ENCODE measurements at regions not wholly inside any gene's neighbourhood (a gene's known extent, or its start where the extent isn't known, plus 50 kb on each side); places are given as distances from the start of the nearest gene placed in this dataset.

DNA sequence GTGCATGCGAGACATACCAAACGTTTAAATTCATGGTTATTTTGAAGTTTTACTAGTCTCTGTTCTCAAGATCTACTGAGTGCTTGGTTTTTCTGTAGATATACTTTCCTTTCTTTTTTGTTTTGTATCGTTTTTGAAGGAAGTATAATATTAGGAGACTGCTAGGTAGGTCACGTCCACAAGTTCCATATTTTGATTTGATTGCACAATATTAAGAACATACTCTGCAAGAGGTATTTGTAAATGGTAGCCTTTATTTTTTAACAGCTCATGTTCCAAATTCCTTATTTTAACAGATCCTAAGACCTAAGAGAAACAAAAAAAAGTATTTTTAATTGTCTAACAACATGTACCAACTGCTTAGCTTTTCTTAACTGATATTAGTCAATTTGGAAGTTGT, 156.7 kb downstream of the SERPINI1 start:
- Mint-ChIP-seq H3K4me3 (ENCODE audit: unreplicated experiment) (no peak overlapping the region), H3K36me3 (ENCODE audit: unreplicated experiment) (no peaks in the 10 kb centered on the region), H3K4me1 (ENCODE audit: low read depth, unreplicated experiment) (no peaks in the 10 kb centered on the region), H3K27me3 (ENCODE audit: unreplicated experiment) (no peaks in the 10 kb centered on the region), H3K9me3 (ENCODE audit: unreplicated experiment) (peaks cover 3% of the 10 kb centered on the region), H3K27ac (ENCODE audit: unreplicated experiment) (no peak overlapping the region)
- TF ChIP-seq, protein P1, sequence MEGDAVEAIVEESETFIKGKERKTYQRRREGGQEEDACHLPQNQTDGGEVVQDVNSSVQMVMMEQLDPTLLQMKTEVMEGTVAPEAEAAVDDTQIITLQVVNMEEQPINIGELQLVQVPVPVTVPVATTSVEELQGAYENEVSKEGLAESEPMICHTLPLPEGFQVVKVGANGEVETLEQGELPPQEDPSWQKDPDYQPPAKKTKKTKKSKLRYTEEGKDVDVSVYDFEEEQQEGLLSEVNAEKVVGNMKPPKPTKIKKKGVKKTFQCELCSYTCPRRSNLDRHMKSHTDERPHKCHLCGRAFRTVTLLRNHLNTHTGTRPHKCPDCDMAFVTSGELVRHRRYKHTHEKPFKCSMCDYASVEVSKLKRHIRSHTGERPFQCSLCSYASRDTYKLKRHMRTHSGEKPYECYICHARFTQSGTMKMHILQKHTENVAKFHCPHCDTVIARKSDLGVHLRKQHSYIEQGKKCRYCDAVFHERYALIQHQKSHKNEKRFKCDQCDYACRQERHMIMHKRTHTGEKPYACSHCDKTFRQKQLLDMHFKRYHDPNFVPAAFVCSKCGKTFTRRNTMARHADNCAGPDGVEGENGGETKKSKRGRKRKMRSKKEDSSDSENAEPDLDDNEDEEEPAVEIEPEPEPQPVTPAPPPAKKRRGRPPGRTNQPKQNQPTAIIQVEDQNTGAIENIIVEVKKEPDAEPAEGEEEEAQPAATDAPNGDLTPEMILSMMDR (IDR thresholded peaks at IDR 0.05; ENCODE audit: partially characterized antibody, unreplicated experiment): no peak
- DNase-seq: no peak

DNA sequence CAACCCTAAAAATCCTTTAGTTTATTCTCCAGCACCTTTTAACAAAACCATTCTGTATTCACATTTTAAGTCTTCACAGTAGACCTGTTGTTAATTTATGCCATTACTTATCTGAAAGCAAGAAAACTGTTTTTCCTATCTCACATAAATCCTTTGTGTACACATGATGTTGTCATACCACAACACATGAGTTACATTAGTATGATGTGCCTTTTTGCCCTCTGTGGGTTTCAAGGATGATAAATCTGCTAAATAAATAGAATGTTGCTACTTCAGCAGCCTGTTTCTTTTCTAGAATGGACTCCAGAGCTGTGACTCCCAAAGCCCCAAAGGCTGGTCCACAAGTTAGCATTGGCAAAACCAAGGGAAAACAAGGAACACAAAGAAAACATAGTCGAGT, 151.6 kb downstream of the SERPINI1 start:
- no peaks in the 10 kb centered on the region for H3K4me1 Mint-ChIP-seq (ENCODE audit: low read depth, unreplicated experiment)
- TF ChIP-seq, protein P1 (IDR thresholded peaks at IDR 0.05; ENCODE audit: partially characterized antibody, unreplicated experiment): no peak
- H3K4me3 Mint-ChIP-seq (ENCODE audit: unreplicated experiment): no peak overlapping the region
- DNase-seq: no peak
- H3K9me3 Mint-ChIP-seq (ENCODE audit: unreplicated experiment): no peaks in the 10 kb centered on the region
- no peaks in the 10 kb centered on the region for H3K36me3 Mint-ChIP-seq (ENCODE audit: unreplicated experiment)
- H3K27ac Mint-ChIP-seq (ENCODE audit: unreplicated experiment): no peak overlapping the region
- no peaks in the 10 kb centered on the region for H3K27me3 Mint-ChIP-seq (ENCODE audit: unreplicated experiment)

DNA sequence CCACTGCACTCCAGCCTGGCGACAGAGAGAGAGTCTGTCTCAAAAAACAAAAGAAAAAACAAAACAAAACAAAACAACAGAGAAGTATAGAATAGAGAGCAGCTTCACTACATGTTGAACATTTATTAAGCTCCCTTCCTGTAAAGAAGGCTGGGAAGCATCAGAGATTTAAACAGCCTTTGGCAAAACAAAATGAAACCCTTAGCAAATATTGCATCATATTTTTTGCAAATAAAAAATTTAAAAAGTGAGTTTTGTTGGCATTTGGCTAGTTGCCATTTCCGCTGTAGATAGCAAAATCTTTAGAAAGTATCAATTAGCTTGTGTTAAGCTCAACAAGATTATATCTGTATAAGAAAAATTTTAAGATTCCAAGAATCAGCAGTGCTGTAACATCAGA, 151.2 kb downstream of the SERPINI1 start:
- no peak for DNase-seq
- Mint-ChIP-seq H3K27ac (ENCODE audit: unreplicated experiment) (no peak overlapping the region), H3K4me1 (ENCODE audit: low read depth, unreplicated experiment) (no peaks in the 10 kb centered on the region), H3K27me3 (ENCODE audit: unreplicated experiment) (no peaks in the 10 kb centered on the region), H3K4me3 (ENCODE audit: unreplicated experiment) (no peak overlapping the region), H3K36me3 (ENCODE audit: unreplicated experiment) (no peaks in the 10 kb centered on the region), H3K9me3 (ENCODE audit: unreplicated experiment) (no peaks in the 10 kb centered on the region)
- TF ChIP-seq, protein P1 (IDR thresholded peaks at IDR 0.05; ENCODE audit: partially characterized antibody, unreplicated experiment): no peak

DNA sequence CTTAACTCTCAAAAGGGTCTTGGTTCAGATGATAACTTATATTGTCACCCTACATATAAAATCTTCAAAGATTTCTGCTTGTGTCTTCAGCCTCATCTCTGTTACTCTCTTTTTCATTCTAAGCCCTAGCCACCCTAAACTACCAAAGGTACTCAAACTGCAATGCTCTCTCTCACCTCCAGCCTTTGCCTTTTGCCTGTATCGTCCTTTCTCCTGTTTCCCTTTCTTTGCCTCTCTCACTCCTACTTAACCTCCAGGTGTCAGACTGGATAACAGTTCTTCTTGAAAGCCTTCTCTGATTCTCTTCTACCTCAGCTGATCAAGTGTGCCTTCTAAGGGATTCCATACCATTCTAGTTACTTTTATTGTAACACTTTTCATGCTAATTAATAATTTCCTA, 149.8 kb downstream of the SERPINI1 start:
- no peak overlapping the region for H3K4me3 Mint-ChIP-seq (ENCODE audit: unreplicated experiment)
- no peaks in the 10 kb centered on the region for H3K27me3 Mint-ChIP-seq (ENCODE audit: unreplicated experiment)
- TF ChIP-seq, protein P1 (IDR thresholded peaks at IDR 0.05; ENCODE audit: partially characterized antibody, unreplicated experiment): no peak
- no peaks in the 10 kb centered on the region for H3K4me1 Mint-ChIP-seq (ENCODE audit: low read depth, unreplicated experiment)
- H3K36me3 Mint-ChIP-seq (ENCODE audit: unreplicated experiment): no peaks in the 10 kb centered on the region
- no peak for DNase-seq
- no peaks in the 10 kb centered on the region for H3K9me3 Mint-ChIP-seq (ENCODE audit: unreplicated experiment)
- H3K27ac Mint-ChIP-seq (ENCODE audit: unreplicated experiment): no peak overlapping the region

DNA sequence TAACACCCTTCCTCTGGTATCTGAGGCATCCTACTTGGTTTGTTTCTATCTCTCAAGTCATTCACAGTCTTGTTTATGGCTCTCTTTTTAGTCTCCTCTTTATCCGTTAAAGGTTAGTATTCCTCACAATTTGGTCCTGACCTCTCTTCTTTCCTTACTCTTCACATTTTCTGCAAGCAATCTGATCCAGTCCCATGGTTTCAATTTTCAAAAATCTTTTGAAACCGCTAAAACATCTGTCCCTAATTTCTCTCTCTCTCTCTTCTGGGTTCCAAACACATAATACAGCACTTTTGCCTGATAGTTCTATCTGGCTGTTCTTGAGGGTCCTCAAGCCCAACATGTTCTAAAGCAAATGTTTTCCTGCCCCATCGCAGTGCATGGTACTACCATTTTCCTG, 149.0 kb downstream of the SERPINI1 start:
- Mint-ChIP-seq H3K4me3 (ENCODE audit: unreplicated experiment) (no peak overlapping the region), H3K4me1 (ENCODE audit: low read depth, unreplicated experiment) (no peaks in the 10 kb centered on the region), H3K27ac (ENCODE audit: unreplicated experiment) (no peak overlapping the region), H3K27me3 (ENCODE audit: unreplicated experiment) (no peaks in the 10 kb centered on the region), H3K9me3 (ENCODE audit: unreplicated experiment) (no peaks in the 10 kb centered on the region), H3K36me3 (ENCODE audit: unreplicated experiment) (no peaks in the 10 kb centered on the region)
- TF ChIP-seq, protein P1 (IDR thresholded peaks at IDR 0.05; ENCODE audit: partially characterized antibody, unreplicated experiment): no peak
- DNase-seq: no peak
